H9 (cell line): ENCODE measurements at regions not wholly inside any gene's neighbourhood (a gene's known extent, or its start where the extent isn't known, plus 50 kb on each side); places are given as distances from the start of the nearest gene placed in this dataset.

ENCODE experiments used
- DNase-seq: peaks from one replicate; pipeline ENCODE4 v3.0.0-alpha.2; 2017
- H2AFZ ChIP-seq: one replicate; pipeline ENCODE4 v1.6.1; 2013; ENCODE audit warnings: mild to moderate bottlenecking, low read length, control low read depth, moderate library complexity
- H2AK5ac ChIP-seq: 2 replicates; pipeline ENCODE4 v1.6.1; 2013; ENCODE audit warnings: low read length, control low read depth, mixed read lengths; ENCODE audit not compliant: insufficient read length
- H2BK120ac ChIP-seq: one replicate; pipeline ENCODE4 v1.6.1; 2013; ENCODE audit warnings: low read depth, mild to moderate bottlenecking, low read length, control low read depth, inconsistent platforms; ENCODE audit not compliant: poor library complexity, severe bottlenecking
- H2BK12ac ChIP-seq: 2 replicates; pipeline ENCODE4 v1.6.1; 2013; ENCODE audit warnings: low read length, control low read depth, mixed read lengths, low read depth; ENCODE audit not compliant: insufficient read length
- H2BK15ac ChIP-seq: 2 replicates; pipeline ENCODE4 v1.6.1; 2013; ENCODE audit warnings: low read depth, low read length, control low read depth
- H2BK20ac ChIP-seq: one replicate; pipeline ENCODE4 v1.6.1; 2013; ENCODE audit warnings: low read depth, mild to moderate bottlenecking, low read length, control low read depth, inconsistent platforms; ENCODE audit not compliant: poor library complexity, severe bottlenecking
- H2BK5ac ChIP-seq: 2 replicates; pipeline ENCODE4 v1.6.1; 2013; ENCODE audit warnings: low read length, control low read depth, mixed read lengths; ENCODE audit not compliant: insufficient read length
- H3K14ac ChIP-seq: 2 replicates; pipeline ENCODE4 v1.6.1; 2013; ENCODE audit warnings: low read length, control low read depth; ENCODE audit not compliant: insufficient read depth
- H3K18ac ChIP-seq: 2 replicates; pipeline ENCODE4 v1.6.1; 2013; ENCODE audit warnings: low read depth, mild to moderate bottlenecking, mixed read lengths, low read length, control low read depth; ENCODE audit not compliant: insufficient read length
- H3K23ac ChIP-seq: 2 replicates; pipeline ENCODE4 v1.6.1; 2013; ENCODE audit warnings: low read length, control low read depth, mixed read lengths, low read depth; ENCODE audit not compliant: insufficient read length
- H3K23me2 ChIP-seq: 2 replicates; pipeline ENCODE4 v1.6.1; 2013; ENCODE audit warnings: low read depth, mild to moderate bottlenecking, mixed read lengths, low read length, control low read depth; ENCODE audit not compliant: insufficient read length, poor library complexity, severe bottlenecking
- H3K27ac ChIP-seq: 2 replicates; pipeline ENCODE4 v1.5.1; 2013; ENCODE audit warnings: low read length, control low read depth, mixed read lengths, low read depth; ENCODE audit not compliant: insufficient read length
- H3K27me3 ChIP-seq: 2 replicates; pipeline ENCODE4 v1.6.1; 2013; ENCODE audit warnings: low read length, control low read depth, inconsistent platforms; ENCODE audit not compliant: insufficient read depth
- H3K4ac ChIP-seq: 2 replicates; pipeline ENCODE4 v1.6.1; 2013; ENCODE audit warnings: low read depth, mild to moderate bottlenecking, control low read depth, inconsistent platforms, low read length, moderate library complexity
- H3K4me1 ChIP-seq: 2 replicates; pipeline ENCODE4 v1.6.1; 2013; ENCODE audit warnings: low read length, control low read depth, inconsistent platforms; ENCODE audit not compliant: insufficient read depth
- H3K4me2 ChIP-seq: 2 replicates; pipeline ENCODE4 v1.6.1; 2013; ENCODE audit warnings: low read length, control low read depth, mixed read lengths; ENCODE audit not compliant: insufficient read length, insufficient read depth
- H3K56ac ChIP-seq: 2 replicates; pipeline ENCODE4 v1.6.1; 2013; ENCODE audit warnings: low read depth, mild to moderate bottlenecking, mixed read lengths, low read length, control low read depth; ENCODE audit not compliant: insufficient read length
- H3K79me1 ChIP-seq: 2 replicates; pipeline ENCODE4 v1.6.1; 2013; ENCODE audit warnings: low read depth, mild to moderate bottlenecking, moderate library complexity, low read length, control low read depth, inconsistent platforms; ENCODE audit not compliant: insufficient read depth, poor library complexity, severe bottlenecking
- H3K79me2 ChIP-seq: 2 replicates; pipeline ENCODE4 v1.6.1; 2013; ENCODE audit warnings: low read length, control low read depth, inconsistent platforms; ENCODE audit not compliant: insufficient read depth
- H3K9ac ChIP-seq: 2 replicates; pipeline ENCODE4 v1.6.1; 2013; ENCODE audit warnings: low read length, control low read depth, mixed read lengths; ENCODE audit not compliant: insufficient read length; ENCODE audit errors: extremely low read depth
- H3K9me3 ChIP-seq: one replicate; pipeline ENCODE4 v1.6.1; 2013; ENCODE audit warnings: low read depth, low read length, inconsistent platforms; ENCODE audit not compliant: control insufficient read depth
- H3T11ph ChIP-seq: one replicate; pipeline ENCODE4 v1.6.1; 2013; ENCODE audit warnings: mild to moderate bottlenecking, low read length, control low read depth, inconsistent platforms
- H4K20me1 ChIP-seq: one replicate; pipeline ENCODE4 v1.6.1; 2013; ENCODE audit not compliant: control insufficient read depth, insufficient read length, insufficient read depth
- H4K5ac ChIP-seq: 2 replicates; pipeline ENCODE4 v1.6.1; 2013; ENCODE audit warnings: low read depth, mild to moderate bottlenecking, mixed read lengths, low read length, control low read depth; ENCODE audit not compliant: insufficient read length
- H4K8ac ChIP-seq: replicated peaks from 2 replicates; pipeline ENCODE4 v1.6.1; 2013; ENCODE audit warnings: low read length, control low read depth, mixed read lengths, low read depth; ENCODE audit not compliant: insufficient read length
- H4K91ac ChIP-seq: 2 replicates; pipeline ENCODE4 v1.6.1; 2013; ENCODE audit warnings: low read depth, mild to moderate bottlenecking, moderate library complexity, mixed read lengths, low read length, control low read depth; ENCODE audit not compliant: insufficient read length
- H3K27ac Mint-ChIP-seq, 3 experiments: 2 replicates in 2 of 3; 3 replicates in 1 of 3; pipeline ENCODE4 v1.8.0; 2020 to 2021; ENCODE audit warnings: mixed read lengths in 3 of 3, mild to moderate bottlenecking in 1 of 3, moderate library complexity in 1 of 3
- H3K27me3 Mint-ChIP-seq: 2 replicates; pipeline ENCODE4 v1.8.0; 2021; ENCODE audit warnings: low read depth, mild to moderate bottlenecking, moderate library complexity, mixed read lengths
- H3K36me3 Mint-ChIP-seq, 3 experiments: 2 replicates in 2 of 3; 3 replicates in 1 of 3; pipeline ENCODE4 v1.8.0; 2020 to 2021; ENCODE audit warnings: low read depth in 3 of 3, mixed read lengths in 3 of 3; ENCODE audit not compliant: insufficient read depth in 1 of 3
- H3K4me1 Mint-ChIP-seq, 2 experiments: 2 replicates each; pipeline ENCODE4 v1.8.0; 2020; ENCODE audit warnings: mixed read lengths in 2 of 2
- H3K4me3 Mint-ChIP-seq, 2 experiments: 2 replicates in 1 of 2; 3 replicates in 1 of 2; pipeline ENCODE4 v1.8.0; 2020 to 2021; ENCODE audit warnings: mild to moderate bottlenecking in 2 of 2, mixed read lengths in 2 of 2, moderate library complexity in 1 of 2
- H3K9me3 Mint-ChIP-seq, 2 experiments: 2 replicates in 1 of 2; 3 replicates in 1 of 2; pipeline ENCODE4 v1.8.0; 2020; ENCODE audit warnings: mild to moderate bottlenecking in 2 of 2, mixed read lengths in 2 of 2, moderate library complexity in 1 of 2
- WGBS: extraction: QIAGEN DNeasy Blood & Tissue Kit; methylation state at CpG from one replicate; pipeline ENCODE4 v1.1.7; 2013; ENCODE audit warnings: missing lambda C conversion rate, low lambda C conversion rate, mixed read lengths; ENCODE audit not compliant: insufficient read length; ENCODE audit errors: extremely low coverage; 5-methylcytosine and 5-hydroxymethylcytosine counted together
- TF ChIP-seq, protein P1 (sequence below): fragments of 200-600 bp; sonication (generic); conservative IDR thresholded peaks from 3 replicates; pipeline ENCODE4 v1.8.0; 2021; ENCODE audit warnings: antibody characterized with exemption, mild to moderate bottlenecking

DNA sequence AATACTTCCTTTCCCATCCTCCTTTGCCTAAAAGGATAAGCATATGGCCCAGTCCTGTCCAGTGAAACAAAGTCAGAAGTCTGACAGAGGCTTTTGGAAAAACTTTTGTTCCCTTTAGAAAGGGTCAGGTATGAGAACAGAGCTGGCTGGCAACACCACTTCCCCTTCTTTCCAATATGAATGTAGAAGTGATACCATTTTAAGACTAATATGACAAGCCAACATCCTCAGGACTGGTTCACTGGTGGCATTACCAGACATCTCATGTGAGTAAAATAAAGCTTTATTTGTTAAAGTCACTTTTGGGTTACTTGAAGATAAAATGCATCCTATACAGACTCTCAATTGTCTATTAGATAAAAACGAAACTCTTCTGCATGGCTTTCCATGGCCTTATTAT lies 83.6 kb upstream of the PTCHD1 start:
- WGBS = no CpG with 5 or more reads among the region's 1 CpG
- H3K4me1 ChIP-seq = no peaks in the 10 kb centered on the region
- H2BK5ac ChIP-seq = no peak overlapping the region
- H3K27ac ChIP-seq = no peak overlapping the region
- H2BK15ac ChIP-seq = no peak overlapping the region
- Mint-ChIP-seq H3K4me3 (no peak overlapping the region), H3K27me3 (no peaks in the 10 kb centered on the region), H3K4me1 (no peaks in the 10 kb centered on the region), H3K9me3 (peaks cover 26 to 56% of the 10 kb centered on the region in 2 experiments), H3K36me3 (peaks cover 5 to 11% (median 8%) of the 10 kb centered on the region in 3 experiments), H3K27ac (no peak overlapping the region)
- no peak overlapping the region for H2BK20ac ChIP-seq
- TF ChIP-seq, protein P1, sequence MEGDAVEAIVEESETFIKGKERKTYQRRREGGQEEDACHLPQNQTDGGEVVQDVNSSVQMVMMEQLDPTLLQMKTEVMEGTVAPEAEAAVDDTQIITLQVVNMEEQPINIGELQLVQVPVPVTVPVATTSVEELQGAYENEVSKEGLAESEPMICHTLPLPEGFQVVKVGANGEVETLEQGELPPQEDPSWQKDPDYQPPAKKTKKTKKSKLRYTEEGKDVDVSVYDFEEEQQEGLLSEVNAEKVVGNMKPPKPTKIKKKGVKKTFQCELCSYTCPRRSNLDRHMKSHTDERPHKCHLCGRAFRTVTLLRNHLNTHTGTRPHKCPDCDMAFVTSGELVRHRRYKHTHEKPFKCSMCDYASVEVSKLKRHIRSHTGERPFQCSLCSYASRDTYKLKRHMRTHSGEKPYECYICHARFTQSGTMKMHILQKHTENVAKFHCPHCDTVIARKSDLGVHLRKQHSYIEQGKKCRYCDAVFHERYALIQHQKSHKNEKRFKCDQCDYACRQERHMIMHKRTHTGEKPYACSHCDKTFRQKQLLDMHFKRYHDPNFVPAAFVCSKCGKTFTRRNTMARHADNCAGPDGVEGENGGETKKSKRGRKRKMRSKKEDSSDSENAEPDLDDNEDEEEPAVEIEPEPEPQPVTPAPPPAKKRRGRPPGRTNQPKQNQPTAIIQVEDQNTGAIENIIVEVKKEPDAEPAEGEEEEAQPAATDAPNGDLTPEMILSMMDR = no peak
- no peak overlapping the region for H3K18ac ChIP-seq
- no peaks in the 10 kb centered on the region for H3K79me2 ChIP-seq
- no peak overlapping the region for H3K4ac ChIP-seq
- H4K91ac ChIP-seq = no peak overlapping the region
- H3K9me3 ChIP-seq = no peaks in the 10 kb centered on the region
- H2AK5ac ChIP-seq = no peak overlapping the region
- H4K5ac ChIP-seq = no peak overlapping the region
- H2AFZ ChIP-seq = no peak overlapping the region
- no peak overlapping the region for H3K4me2 ChIP-seq
- H3K23me2 ChIP-seq = no peaks in the 10 kb centered on the region
- H2BK12ac ChIP-seq = no peak overlapping the region
- no peak for DNase-seq
- H3T11ph ChIP-seq = no peak overlapping the region
- no peak overlapping the region for H4K8ac ChIP-seq
- no peak overlapping the region for H3K56ac ChIP-seq
- no peaks in the 10 kb centered on the region for H3K27me3 ChIP-seq
- no peak overlapping the region for H3K14ac ChIP-seq
- no peak overlapping the region for H2BK120ac ChIP-seq
- no peak overlapping the region for H3K9ac ChIP-seq
- H3K79me1 ChIP-seq = no peaks in the 10 kb centered on the region
- no peaks in the 10 kb centered on the region for H4K20me1 ChIP-seq
- no peak overlapping the region for H3K23ac ChIP-seq
